ENCODE measurements at regions not wholly inside any gene's neighbourhood (a gene's known extent, or its start where the extent isn't known, plus 50 kb on each side); places are given as distances from the start of the nearest gene placed in this dataset.

GRCh38 chr9:106207298-106207697, 513.0 kb downstream of the TMEM38B start:
- Histone ChIP-seq H3T11ph (ENCODE audit: low read length) (no peak overlapping the region), H3K27ac (ENCODE audit: insufficient read length, low read depth, low read length) (no peak overlapping the region), H3K18ac (ENCODE audit: insufficient read length, low read depth, low read length) (no peak overlapping the region), H3K79me2 (ENCODE audit: insufficient read depth, low read length) (no peaks in the 10 kb centered on the region), H3K14ac (ENCODE audit: insufficient read depth, low read length) (no peak overlapping the region), H3K23me2 (ENCODE audit: insufficient read length, low read depth, low read length, poor library complexity, severe bottlenecking) (no peaks in the 10 kb centered on the region), H3K56ac (ENCODE audit: insufficient read length, low read depth, low read length) (no peak overlapping the region), H3K9me3 (ENCODE audit: control insufficient read depth, low read depth, low read length) (no peaks in the 10 kb centered on the region), H4K5ac (ENCODE audit: insufficient read length, low read depth, low read length) (no peak overlapping the region), H2AFZ (ENCODE audit: low read length) (no peak overlapping the region), H3K9ac (ENCODE audit: extremely low read depth, insufficient read length, low read length) (no peak overlapping the region), H4K8ac (replicated peaks; ENCODE audit: insufficient read length, low read depth, low read length) (no peak overlapping the region), H3K27me3 (ENCODE audit: insufficient read depth, low read length) (no peaks in the 10 kb centered on the region), H3K4ac (ENCODE audit: low read depth, low read length) (no peak overlapping the region), H2BK12ac (ENCODE audit: insufficient read length, low read depth, low read length) (no peak overlapping the region), H4K91ac (ENCODE audit: insufficient read length, low read depth, low read length) (no peak overlapping the region), H4K20me1 (ENCODE audit: control insufficient read depth, insufficient read depth, insufficient read length) (no peaks in the 10 kb centered on the region), H2BK5ac (ENCODE audit: insufficient read length, low read length) (no peak overlapping the region), H3K4me1 (ENCODE audit: insufficient read depth, low read length) (no peaks in the 10 kb centered on the region), H2AK5ac (ENCODE audit: insufficient read length, low read length) (no peak overlapping the region), H2BK120ac (ENCODE audit: low read depth, low read length, poor library complexity, severe bottlenecking) (no peak overlapping the region), H3K4me2 (ENCODE audit: insufficient read depth, insufficient read length, low read length) (no peak overlapping the region), H2BK20ac (ENCODE audit: low read depth, low read length, poor library complexity, severe bottlenecking) (no peak overlapping the region), H3K79me1 (ENCODE audit: insufficient read depth, low read depth, low read length, poor library complexity, severe bottlenecking) (no peaks in the 10 kb centered on the region), H2BK15ac (ENCODE audit: low read depth, low read length) (no peak overlapping the region), H3K23ac (ENCODE audit: insufficient read length, low read depth, low read length) (no peak overlapping the region)
- Mint-ChIP-seq H3K4me3 (no peak overlapping the region), H3K27ac (no peak overlapping the region), H3K4me1 (peaks cover 9 to 13% of the 10 kb centered on the region in 2 experiments), H3K36me3 (ENCODE audit: insufficient read depth in 1 of 3, low read depth in 3 of 3) (0 out of 7 replicates have a peak, but pooled peaks cover 0 to 5% (median 4%) of the 10 kb centered on the region in 3 experiments), H3K27me3 (ENCODE audit: low read depth) (no peaks in the 10 kb centered on the region; the same call in 1 of the 2 replicates), H3K9me3 (peaks cover 4 to 16% of the 10 kb centered on the region in 2 experiments; a peak in 4 of 5 replicates)
- WGBS (ENCODE audit: extremely low coverage, insufficient read length, low lambda C conversion rate) = no CpG with 5 or more reads among the region's 1 CpG
- DNase-seq = no peak
- TF ChIP-seq, protein P1, sequence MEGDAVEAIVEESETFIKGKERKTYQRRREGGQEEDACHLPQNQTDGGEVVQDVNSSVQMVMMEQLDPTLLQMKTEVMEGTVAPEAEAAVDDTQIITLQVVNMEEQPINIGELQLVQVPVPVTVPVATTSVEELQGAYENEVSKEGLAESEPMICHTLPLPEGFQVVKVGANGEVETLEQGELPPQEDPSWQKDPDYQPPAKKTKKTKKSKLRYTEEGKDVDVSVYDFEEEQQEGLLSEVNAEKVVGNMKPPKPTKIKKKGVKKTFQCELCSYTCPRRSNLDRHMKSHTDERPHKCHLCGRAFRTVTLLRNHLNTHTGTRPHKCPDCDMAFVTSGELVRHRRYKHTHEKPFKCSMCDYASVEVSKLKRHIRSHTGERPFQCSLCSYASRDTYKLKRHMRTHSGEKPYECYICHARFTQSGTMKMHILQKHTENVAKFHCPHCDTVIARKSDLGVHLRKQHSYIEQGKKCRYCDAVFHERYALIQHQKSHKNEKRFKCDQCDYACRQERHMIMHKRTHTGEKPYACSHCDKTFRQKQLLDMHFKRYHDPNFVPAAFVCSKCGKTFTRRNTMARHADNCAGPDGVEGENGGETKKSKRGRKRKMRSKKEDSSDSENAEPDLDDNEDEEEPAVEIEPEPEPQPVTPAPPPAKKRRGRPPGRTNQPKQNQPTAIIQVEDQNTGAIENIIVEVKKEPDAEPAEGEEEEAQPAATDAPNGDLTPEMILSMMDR (conservative IDR thresholded peaks at IDR 0.05) = no peak

Measured in H9 (cell line).